Right lobe of liver (tissue), 4 donors: ENCODE measurements at regions not wholly inside any gene's neighbourhood (a gene's known extent, or its start where the extent isn't known, plus 50 kb on each side); places are given as distances from the start of the nearest gene placed in this dataset.

Experiments
- POLR2A ChIP-seq: fragments of 450-650 bp; IDR thresholded peaks from one replicate; pipeline ENCODE4 v1.6.1; 2017; ENCODE audit warnings: antibody characterized with exemption, mild to moderate bottlenecking
- TF ChIP-seq, protein P1 (sequence below), 4 donors: fragments of 200-600 bp in 3 of 4; fragments of 450-650 bp in 1 of 4; IDR thresholded peaks; one replicate each; pipeline versions ENCODE4 v1.5.1 to v1.8.0; 2016 to 2022; ENCODE audit warnings: antibody characterized with exemption in 4 of 4, mild to moderate bottlenecking in 2 of 4
- donor health status: DM: no; HTN: no; CAD: no.
- donor health status: DM: no; HTN: no; CAD: no.
- donor health status: DM: no; HTN: yes; CAD: no.

DNA sequence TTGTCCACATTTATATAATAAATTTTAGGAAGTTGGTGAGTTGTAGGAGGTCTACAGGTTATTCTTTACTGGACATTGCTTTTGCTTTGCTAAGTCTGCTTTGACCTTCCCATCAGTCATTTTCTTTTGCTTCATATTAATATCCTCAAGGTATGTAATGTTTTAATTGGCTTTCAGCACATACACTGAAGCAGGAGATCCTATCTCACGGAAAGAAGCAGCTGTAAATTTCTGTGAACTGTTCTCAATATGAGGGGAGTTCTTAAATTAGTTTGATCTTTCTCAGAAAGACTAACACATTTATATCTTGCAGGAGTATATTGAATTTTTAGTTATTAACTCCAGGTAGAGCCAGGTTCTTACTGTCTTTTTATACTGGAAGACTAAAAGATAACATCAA, 856.5 kb downstream of the GATA3 start:
- no peak for TF ChIP-seq POLR2A
- TF ChIP-seq, protein P1, sequence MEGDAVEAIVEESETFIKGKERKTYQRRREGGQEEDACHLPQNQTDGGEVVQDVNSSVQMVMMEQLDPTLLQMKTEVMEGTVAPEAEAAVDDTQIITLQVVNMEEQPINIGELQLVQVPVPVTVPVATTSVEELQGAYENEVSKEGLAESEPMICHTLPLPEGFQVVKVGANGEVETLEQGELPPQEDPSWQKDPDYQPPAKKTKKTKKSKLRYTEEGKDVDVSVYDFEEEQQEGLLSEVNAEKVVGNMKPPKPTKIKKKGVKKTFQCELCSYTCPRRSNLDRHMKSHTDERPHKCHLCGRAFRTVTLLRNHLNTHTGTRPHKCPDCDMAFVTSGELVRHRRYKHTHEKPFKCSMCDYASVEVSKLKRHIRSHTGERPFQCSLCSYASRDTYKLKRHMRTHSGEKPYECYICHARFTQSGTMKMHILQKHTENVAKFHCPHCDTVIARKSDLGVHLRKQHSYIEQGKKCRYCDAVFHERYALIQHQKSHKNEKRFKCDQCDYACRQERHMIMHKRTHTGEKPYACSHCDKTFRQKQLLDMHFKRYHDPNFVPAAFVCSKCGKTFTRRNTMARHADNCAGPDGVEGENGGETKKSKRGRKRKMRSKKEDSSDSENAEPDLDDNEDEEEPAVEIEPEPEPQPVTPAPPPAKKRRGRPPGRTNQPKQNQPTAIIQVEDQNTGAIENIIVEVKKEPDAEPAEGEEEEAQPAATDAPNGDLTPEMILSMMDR (IDR thresholded peaks at IDR 0.05): no peak
